AG09309 (cell line): ENCODE measurements at regions not wholly inside any gene's neighbourhood (a gene's known extent, or its start where the extent isn't known, plus 50 kb on each side); places are given as distances from the start of the nearest gene placed in this dataset.

Experiments
- DNase-seq: peaks from one replicate; pipeline ENCODE4 v3.0.0-alpha.2; 2010; ENCODE audit warnings: low read depth
- H3K4me3 ChIP-seq: 2 replicates; pipeline ENCODE4 v1.5.1; 2011; ENCODE audit warnings: mild to moderate bottlenecking, low read depth, low read length, moderate library complexity; ENCODE audit not compliant: control insufficient read depth
- CTCF ChIP-seq: IDR thresholded peaks from 2 replicates; pipeline ENCODE4 v1.5.1; 2011; ENCODE audit warnings: mild to moderate bottlenecking, low read depth, low read length, inconsistent platforms; ENCODE audit not compliant: insufficient read depth, control insufficient read depth; ENCODE audit errors: missing control alignments

- H3K4me3 ChIP-seq, result no peak overlapping the region
- no peak for DNase-seq
- TF ChIP-seq CTCF, result no peak
Observed at GRCh38 chr9:81397481-81398381, 291.6 kb downstream of the TLE1 start.

GRCh38 chr9:81396528-81396927 is 292.8 kb downstream of the TLE1 start:
- no peak for DNase-seq

GRCh38 chr9:81395676-81396054 is 293.7 kb downstream of the TLE1 start:
- TF ChIP-seq CTCF, result no peak
- H3K4me3 ChIP-seq, result no peak overlapping the region
- no peak for DNase-seq

More at GRCh38 chr9:81396528-81396927, 292.8 kb downstream of the TLE1 start:
- H3K4me3 ChIP-seq, result no peak overlapping the region
- no peak for TF ChIP-seq CTCF

- H3K4me3 ChIP-seq, result no peak overlapping the region
- DNase-seq, result no peak
- TF ChIP-seq CTCF, result no peak
Observed at GRCh38 chr9:81394881-81395675, 294.3 kb downstream of the TLE1 start.

- no peak for DNase-seq
- TF ChIP-seq CTCF, result no peak
- no peak overlapping the region for H3K4me3 ChIP-seq
Observed at GRCh38 chr9:81393985-81394811, 295.1 kb downstream of the TLE1 start.

GRCh38 chr9:81391457-81391825 is 297.9 kb downstream of the TLE1 start:
- no peak overlapping the region for H3K4me3 ChIP-seq
- no peak for TF ChIP-seq CTCF
- no peak for DNase-seq
